ENCODE measurements at regions not wholly inside any gene's neighbourhood (a gene's known extent, or its start where the extent isn't known, plus 50 kb on each side); places are given as distances from the start of the nearest gene placed in this dataset.

DNA sequence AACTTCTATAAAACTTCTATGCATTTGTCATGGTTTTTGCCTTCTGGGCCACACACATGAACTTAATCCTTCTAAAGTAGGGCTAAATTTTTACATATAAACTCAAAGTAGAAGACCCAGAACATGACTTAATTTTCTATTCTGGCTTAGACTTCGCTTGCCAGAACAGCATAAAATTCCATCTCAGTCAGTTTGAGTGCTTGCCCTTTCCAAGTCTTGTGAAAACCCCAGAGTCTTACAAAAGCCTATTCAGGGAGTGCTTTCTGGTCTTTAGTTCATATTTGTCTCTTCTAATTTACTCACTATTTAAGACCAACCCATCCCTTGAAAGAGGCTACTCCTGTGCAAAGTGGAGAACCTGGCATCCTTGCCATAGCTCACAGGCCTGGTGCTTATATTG lies 201.6 kb upstream of the MEOX2 start:
- H3K36me3 ChIP-seq (ENCODE audit: control insufficient read depth, low read length), result no peaks in the 10 kb centered on the region
- H3F3A ChIP-seq (ENCODE audit: control insufficient read depth, insufficient read depth), result no peaks in the 10 kb centered on the region
- no peaks in the 10 kb centered on the region for H3K27me3 ChIP-seq (ENCODE audit: control insufficient read depth, low read length)
- no peaks in the 10 kb centered on the region for H3K9me3 ChIP-seq (ENCODE audit: control insufficient read depth, insufficient read depth, low read length)
- no peaks in the 10 kb centered on the region for H4K20me1 ChIP-seq (ENCODE audit: control insufficient read depth, insufficient read depth, low read depth, low read length)
- no peaks in the 10 kb centered on the region for H3K4me1 ChIP-seq (ENCODE audit: control insufficient read depth, low read length)
- H3K4me3 ChIP-seq (ENCODE audit: low read length), result no peak overlapping the region
- no peak for TF ChIP-seq EZH2phosphoT487 (IDR thresholded peaks at IDR 0.05; ENCODE audit: borderline replicate concordance, low read length)
- TF ChIP-seq, protein P1, sequence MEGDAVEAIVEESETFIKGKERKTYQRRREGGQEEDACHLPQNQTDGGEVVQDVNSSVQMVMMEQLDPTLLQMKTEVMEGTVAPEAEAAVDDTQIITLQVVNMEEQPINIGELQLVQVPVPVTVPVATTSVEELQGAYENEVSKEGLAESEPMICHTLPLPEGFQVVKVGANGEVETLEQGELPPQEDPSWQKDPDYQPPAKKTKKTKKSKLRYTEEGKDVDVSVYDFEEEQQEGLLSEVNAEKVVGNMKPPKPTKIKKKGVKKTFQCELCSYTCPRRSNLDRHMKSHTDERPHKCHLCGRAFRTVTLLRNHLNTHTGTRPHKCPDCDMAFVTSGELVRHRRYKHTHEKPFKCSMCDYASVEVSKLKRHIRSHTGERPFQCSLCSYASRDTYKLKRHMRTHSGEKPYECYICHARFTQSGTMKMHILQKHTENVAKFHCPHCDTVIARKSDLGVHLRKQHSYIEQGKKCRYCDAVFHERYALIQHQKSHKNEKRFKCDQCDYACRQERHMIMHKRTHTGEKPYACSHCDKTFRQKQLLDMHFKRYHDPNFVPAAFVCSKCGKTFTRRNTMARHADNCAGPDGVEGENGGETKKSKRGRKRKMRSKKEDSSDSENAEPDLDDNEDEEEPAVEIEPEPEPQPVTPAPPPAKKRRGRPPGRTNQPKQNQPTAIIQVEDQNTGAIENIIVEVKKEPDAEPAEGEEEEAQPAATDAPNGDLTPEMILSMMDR (IDR thresholded peaks at IDR 0.05; ENCODE audit: low read depth, low read length, poor library complexity, severe bottlenecking), result no peak
- H3K9me2 ChIP-seq (replicated peaks; ENCODE audit: control insufficient read depth, low read length), result no peaks in the 10 kb centered on the region
- no peak overlapping the region for H3K27ac ChIP-seq (ENCODE audit: low read depth, low read length)
- H3K79me2 ChIP-seq (ENCODE audit: control insufficient read depth, low read length), result no peaks in the 10 kb centered on the region
- H3K4me2 ChIP-seq (ENCODE audit: low read length), result no peak overlapping the region

DNA sequence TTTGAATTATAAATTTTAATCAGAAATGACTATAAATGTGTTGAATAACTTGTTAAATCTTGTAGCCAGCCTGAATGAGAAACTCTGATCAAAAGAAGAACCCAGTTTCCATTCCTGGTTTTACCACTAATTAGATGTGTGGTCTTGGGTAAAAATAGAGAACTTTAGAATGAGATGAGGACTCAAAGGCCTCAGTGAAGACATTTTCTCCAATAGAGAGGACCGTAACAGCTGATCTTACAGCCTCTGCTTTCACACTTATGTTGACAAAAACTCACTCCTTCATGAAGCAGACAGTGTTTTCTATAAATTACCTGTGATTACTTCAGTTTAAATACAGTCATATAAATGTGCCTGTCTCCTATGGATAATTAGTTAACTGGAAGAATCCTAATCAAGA lies 200.1 kb upstream of the MEOX2 start:
- Histone ChIP-seq H3K9me2 (replicated peaks; ENCODE audit: control insufficient read depth, low read length) (no peaks in the 10 kb centered on the region), H4K20me1 (ENCODE audit: control insufficient read depth, insufficient read depth, low read depth, low read length) (no peaks in the 10 kb centered on the region), H3K79me2 (ENCODE audit: control insufficient read depth, low read length) (no peaks in the 10 kb centered on the region), H3K27me3 (ENCODE audit: control insufficient read depth, low read length) (no peaks in the 10 kb centered on the region), H3K36me3 (ENCODE audit: control insufficient read depth, low read length) (no peaks in the 10 kb centered on the region), H3F3A (ENCODE audit: control insufficient read depth, insufficient read depth) (no peaks in the 10 kb centered on the region), H3K4me2 (ENCODE audit: low read length) (no peak overlapping the region), H3K9me3 (ENCODE audit: control insufficient read depth, insufficient read depth, low read length) (no peaks in the 10 kb centered on the region), H3K27ac (ENCODE audit: low read depth, low read length) (no peak overlapping the region), H3K4me1 (ENCODE audit: control insufficient read depth, low read length) (no peaks in the 10 kb centered on the region), H3K4me3 (ENCODE audit: low read length) (no peak overlapping the region)
- TF ChIP-seq EZH2phosphoT487 (IDR thresholded peaks at IDR 0.05; ENCODE audit: borderline replicate concordance, low read length), result no peak
- TF ChIP-seq, protein P1 (IDR thresholded peaks at IDR 0.05; ENCODE audit: low read depth, low read length, poor library complexity, severe bottlenecking), result no peak

DNA sequence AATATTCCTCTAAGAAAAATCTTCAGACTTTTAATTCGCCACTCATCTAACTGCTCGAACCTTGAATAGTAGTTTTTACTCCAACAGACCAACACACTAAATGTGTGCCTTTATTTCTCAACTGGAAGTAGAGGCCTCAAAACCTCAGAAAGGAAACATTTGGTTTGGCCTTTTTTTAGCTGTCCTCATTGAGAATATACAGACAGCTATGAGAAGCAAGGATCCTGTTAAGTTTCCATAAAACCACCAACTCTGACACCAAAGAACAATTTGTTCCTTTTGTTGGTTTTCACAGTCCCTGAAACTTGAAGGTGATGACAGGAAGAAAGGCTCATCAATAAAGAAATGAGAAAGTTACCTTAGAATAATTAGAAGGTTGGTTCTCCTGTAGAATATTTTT lies 199.2 kb upstream of the MEOX2 start:
- no peaks in the 10 kb centered on the region for H3F3A ChIP-seq (ENCODE audit: control insufficient read depth, insufficient read depth)
- no peak overlapping the region for H3K4me2 ChIP-seq (ENCODE audit: low read length)
- no peaks in the 10 kb centered on the region for H4K20me1 ChIP-seq (ENCODE audit: control insufficient read depth, insufficient read depth, low read depth, low read length)
- H3K27me3 ChIP-seq (ENCODE audit: control insufficient read depth, low read length), result no peaks in the 10 kb centered on the region
- no peaks in the 10 kb centered on the region for H3K9me3 ChIP-seq (ENCODE audit: control insufficient read depth, insufficient read depth, low read length)
- H3K79me2 ChIP-seq (ENCODE audit: control insufficient read depth, low read length), result no peaks in the 10 kb centered on the region
- H3K9me2 ChIP-seq (replicated peaks; ENCODE audit: control insufficient read depth, low read length), result no peaks in the 10 kb centered on the region
- no peak overlapping the region for H3K27ac ChIP-seq (ENCODE audit: low read depth, low read length)
- H3K4me3 ChIP-seq (ENCODE audit: low read length), result no peak overlapping the region
- H3K4me1 ChIP-seq (ENCODE audit: control insufficient read depth, low read length), result no peaks in the 10 kb centered on the region
- no peak for TF ChIP-seq EZH2phosphoT487 (IDR thresholded peaks at IDR 0.05; ENCODE audit: borderline replicate concordance, low read length)
- H3K36me3 ChIP-seq (ENCODE audit: control insufficient read depth, low read length), result no peaks in the 10 kb centered on the region

DNA sequence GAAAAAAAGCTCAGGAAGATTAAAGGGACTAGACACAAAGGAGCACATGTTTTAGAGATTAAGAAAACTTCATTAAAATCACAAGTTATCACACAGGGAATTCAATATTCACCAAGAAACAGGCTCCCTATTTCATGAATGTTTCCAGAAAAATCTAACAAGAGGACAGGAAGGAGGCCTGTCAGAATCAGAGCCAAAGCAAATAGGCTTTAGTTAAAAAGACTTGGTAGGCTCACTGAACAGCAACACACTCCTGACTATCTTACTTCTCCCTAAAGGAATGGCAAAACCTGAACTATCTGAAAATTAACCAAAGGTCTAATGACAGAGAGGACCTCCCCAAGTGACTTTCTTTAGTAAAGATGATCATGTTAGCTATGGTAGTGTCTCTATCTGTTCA lies 188.3 kb upstream of the MEOX2 start:
- Histone ChIP-seq H3K4me1 (ENCODE audit: control insufficient read depth, low read length) (no peaks in the 10 kb centered on the region), H3K4me2 (ENCODE audit: low read length) (no peak overlapping the region), H3K27me3 (ENCODE audit: control insufficient read depth, low read length) (no peaks in the 10 kb centered on the region), H4K20me1 (ENCODE audit: control insufficient read depth, insufficient read depth, low read depth, low read length) (no peaks in the 10 kb centered on the region), H3K9me3 (ENCODE audit: control insufficient read depth, insufficient read depth, low read length) (no peaks in the 10 kb centered on the region), H3K27ac (ENCODE audit: low read depth, low read length) (no peak overlapping the region), H3K36me3 (ENCODE audit: control insufficient read depth, low read length) (no peaks in the 10 kb centered on the region), H3F3A (ENCODE audit: control insufficient read depth, insufficient read depth) (no peaks in the 10 kb centered on the region), H3K9me2 (replicated peaks; ENCODE audit: control insufficient read depth, low read length) (no peaks in the 10 kb centered on the region), H3K4me3 (ENCODE audit: low read length) (no peak overlapping the region), H3K79me2 (ENCODE audit: control insufficient read depth, low read length) (no peaks in the 10 kb centered on the region)
- TF ChIP-seq EZH2phosphoT487 (IDR thresholded peaks at IDR 0.05; ENCODE audit: borderline replicate concordance, low read length), result no peak
- TF ChIP-seq, protein P1 (IDR thresholded peaks at IDR 0.05; ENCODE audit: low read depth, low read length, poor library complexity, severe bottlenecking), result no peak

All from DOHH2 (cell line).